ENCODE measurements at regions not wholly inside any gene's neighbourhood (a gene's known extent, or its start where the extent isn't known, plus 50 kb on each side); places are given as distances from the start of the nearest gene placed in this dataset.
A peak's percentile ranks its signal among the peaks of the same experiment; 100 is the strongest.
"Not testable (repeated sequence)": the region's sequence is repeated elsewhere in the genome, so short reads cannot be mapped to it uniquely, and the experiment has no call there.

DNA sequence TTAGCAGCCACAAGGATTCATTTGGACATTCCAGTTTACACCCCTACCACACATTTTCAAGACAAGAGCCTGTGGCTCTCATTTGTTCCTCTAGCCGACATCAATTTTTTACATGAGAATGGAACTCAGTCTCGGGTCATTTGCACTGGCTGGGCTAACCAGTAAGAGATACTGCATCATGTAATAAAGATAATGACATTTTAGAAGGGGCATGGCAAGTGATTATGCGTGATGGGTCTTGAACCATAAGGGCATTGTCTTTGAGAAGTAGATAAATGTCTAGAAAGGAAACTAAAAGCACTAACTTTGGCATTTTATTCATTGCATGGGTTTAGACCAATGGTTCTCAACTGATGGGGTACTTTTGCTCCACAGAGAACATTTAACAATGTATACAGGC, 146.0 kb upstream of the GRM7 start:
- DNase-seq = no peak

DNA sequence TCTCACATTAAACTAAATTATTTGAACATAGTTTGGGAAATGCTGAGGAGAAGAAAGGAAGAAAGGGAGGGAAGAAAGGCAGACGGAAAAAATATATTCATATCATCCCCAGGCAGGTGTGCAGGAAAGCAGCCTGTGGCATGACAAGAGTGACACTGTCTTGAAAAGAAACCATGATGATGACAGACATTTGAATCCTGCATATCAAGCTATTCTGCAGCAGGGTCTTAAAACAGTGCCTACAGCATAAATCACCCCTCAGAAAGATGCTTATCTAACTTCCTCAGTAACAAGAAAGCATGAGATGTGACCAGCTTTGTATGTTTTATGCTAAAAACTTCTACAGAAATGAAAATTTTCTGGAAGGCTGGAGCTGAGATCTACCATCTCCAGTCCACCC, 144.5 kb upstream of the GRM7 start:
- no peak for DNase-seq

DNA sequence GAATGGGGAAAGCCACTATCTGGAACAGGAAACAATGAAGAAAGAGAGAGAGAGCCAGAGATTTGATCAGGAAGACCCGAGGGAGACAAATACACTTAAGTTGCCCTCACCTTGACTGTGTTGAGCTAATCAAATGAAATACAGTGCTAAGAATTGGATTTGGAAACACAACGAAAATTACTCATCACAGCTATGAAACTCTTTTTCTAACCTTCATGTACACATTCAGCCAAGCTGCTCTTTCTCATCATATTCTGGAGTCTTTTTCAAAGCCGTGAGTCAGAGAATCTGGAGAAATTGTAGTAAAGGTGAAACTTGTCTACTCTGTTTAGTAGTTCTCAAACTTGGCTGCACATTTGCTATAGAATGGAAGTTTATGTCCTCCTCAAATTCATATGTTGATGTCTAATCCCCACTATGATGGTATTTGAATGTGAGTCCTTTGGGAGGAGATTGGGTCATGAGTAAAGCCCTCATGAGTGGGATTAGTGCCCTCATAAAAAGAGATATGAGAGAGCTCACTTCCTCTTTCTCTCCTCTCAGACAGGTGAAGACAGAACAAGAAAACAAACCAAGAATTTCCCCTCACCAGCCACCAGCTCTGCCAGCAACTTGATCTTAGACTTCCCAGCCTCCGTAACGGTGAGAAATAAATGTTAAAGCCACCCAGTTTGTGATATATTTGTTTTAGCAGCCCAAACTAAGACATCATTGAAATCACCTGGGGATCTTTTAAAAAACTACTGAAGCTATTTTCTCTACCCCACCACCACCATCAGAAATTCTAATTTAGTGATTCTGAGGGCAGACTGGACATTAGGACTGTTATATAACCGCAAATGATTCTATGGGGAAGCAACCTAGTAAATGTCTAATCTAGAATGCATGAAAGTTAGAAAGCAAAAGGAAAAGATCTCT, 143.6 kb upstream of the GRM7 start:
- no peak for DNase-seq

DNA sequence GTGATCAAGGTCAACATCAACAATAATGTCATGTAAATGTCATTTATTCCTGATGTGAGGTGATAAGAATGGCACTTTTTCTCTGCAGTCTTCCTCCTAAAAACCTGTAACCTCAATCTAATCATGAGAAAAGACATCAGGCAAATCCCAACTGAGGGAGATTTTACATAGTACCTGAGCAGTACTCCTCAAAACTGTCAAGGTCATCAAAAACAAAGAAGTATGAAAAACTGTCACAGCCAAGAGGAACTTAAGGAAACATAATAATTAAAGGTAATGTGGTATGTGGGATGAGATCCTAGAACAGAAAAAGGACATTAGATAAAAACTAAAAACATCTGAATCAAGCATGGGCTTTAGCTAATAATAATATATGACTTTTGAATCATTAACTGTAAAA, 140.9 kb upstream of the GRM7 start:
- DNase-seq = no peak

DNA sequence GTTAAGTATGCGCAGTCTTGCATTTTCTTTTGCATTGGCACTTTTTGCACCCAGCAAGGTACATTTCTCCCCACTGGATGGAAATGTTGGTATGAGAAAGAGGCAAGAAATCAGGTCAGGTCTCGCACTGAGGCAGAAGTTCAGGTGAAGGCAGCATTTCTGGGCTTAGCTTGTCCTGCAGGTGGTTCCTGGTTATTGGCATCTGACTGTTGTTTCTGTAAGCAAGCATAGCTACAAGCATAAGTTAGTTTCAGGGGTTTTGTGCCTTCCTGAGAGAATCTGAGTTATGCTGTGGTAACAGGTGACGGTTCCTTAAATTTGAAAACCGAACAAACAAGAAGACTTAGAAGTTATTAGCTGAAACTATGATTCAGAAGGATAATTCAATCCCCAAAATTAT, 139.4 kb upstream of the GRM7 start:
- no peak for DNase-seq

DNA sequence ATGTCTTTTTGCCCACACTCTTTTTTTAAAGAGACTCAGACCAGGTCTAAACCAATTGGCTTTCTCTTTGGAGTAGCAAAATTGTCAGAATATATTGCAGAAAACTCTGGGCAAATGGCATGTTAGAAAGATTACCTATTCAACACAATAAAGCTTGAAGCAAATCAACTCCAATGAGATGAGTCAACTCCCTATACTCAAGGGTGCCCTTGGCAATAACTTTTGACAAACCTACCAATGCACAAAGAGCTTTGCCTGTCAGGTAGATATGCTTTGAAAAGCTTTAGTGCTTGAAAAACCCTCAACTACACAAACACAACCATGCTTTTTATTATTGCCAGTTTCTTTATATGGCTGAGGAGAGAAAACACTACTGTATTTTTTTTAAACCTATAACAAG, 137.7 kb upstream of the GRM7 start:
- no peak for DNase-seq

DNA sequence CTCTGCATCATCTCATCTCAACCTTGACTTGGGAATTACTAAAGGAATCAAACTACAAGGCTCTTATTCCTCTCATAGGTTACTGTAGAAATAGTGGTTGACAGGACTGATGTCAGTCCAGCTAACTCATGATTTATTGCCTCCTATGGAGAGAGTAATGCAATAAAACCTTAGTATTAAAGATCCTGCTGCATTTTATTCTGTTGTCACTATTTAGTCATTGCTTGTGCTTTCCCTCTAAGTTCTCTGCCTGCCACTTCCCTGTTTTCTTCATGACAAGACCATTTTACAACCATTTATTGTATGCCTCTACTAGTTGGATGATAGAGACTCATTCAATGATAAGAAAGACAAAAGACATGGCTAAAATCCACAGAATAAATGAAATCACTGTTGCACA, 134.1 kb upstream of the GRM7 start:
- no peak for DNase-seq

DNA sequence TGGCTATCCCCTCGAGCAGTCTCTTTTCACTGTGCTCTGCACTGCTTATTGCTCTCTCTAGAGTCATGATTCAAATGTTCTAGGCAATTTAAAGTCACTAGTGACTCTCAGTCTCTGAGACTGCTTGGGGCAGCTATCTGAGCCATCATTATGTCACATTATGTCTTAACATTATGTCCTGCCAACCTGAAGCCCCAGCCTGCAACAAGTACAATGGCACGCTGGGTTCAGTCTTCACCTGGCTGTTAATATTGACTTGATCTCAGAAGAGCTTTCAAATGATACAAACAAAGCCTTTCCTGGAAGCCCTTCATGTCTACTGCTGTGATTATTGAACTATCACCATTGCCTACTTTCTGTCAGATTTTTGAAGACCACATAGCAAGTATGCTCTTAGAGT, 128.1 kb upstream of the GRM7 start:
- DNase-seq = no peak

DNA sequence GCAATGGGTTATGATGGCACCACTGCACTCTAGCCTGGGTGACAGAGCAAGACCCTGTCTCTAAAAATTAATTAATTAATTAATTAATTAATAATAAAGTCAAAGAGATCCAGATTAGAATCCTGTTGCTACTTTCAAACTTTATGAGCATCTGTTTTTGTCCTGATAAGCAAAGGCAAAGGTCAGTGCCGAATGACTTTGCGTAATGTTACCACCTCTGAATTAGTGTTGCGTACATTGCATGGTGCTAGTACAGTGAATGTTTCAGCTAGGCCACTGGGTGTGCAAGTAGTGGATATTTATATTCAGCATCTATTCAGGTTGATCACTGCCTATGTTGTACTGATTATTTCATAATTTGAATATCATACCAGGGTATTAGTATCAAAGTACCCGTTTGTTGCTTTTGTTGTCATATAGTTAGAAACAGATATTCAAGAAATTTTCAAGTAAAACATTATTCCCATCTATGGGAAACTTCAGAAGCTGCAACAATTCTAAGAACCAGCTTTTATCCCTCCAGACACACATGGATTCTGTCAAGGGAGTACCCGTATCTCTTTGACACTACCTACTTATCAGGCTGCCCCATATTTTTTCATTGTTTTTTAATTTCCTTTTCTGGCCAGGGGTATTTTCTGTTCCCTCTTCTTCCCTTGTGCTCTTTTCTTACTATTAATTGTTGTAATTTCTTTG, 127.1 kb upstream of the GRM7 start:
- no peak for DNase-seq

DNA sequence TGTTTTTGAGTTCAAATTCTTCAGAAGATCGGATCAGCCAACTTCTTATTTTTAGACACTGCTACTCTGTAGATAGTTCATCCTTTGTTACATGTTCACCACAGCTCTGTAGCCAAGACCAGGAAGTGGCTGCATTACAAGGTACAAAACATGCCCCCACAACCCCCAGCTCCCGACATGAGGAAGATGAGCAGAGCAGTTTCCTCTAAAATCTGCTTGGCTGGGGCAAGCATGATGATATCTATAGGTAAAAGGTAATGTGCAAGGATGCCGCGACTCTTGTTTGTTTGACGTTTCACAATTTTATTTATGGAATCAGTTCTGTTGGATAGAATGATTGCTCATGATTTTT, 126.5 kb upstream of the GRM7 start:
- DNase-seq = no peak

DNA sequence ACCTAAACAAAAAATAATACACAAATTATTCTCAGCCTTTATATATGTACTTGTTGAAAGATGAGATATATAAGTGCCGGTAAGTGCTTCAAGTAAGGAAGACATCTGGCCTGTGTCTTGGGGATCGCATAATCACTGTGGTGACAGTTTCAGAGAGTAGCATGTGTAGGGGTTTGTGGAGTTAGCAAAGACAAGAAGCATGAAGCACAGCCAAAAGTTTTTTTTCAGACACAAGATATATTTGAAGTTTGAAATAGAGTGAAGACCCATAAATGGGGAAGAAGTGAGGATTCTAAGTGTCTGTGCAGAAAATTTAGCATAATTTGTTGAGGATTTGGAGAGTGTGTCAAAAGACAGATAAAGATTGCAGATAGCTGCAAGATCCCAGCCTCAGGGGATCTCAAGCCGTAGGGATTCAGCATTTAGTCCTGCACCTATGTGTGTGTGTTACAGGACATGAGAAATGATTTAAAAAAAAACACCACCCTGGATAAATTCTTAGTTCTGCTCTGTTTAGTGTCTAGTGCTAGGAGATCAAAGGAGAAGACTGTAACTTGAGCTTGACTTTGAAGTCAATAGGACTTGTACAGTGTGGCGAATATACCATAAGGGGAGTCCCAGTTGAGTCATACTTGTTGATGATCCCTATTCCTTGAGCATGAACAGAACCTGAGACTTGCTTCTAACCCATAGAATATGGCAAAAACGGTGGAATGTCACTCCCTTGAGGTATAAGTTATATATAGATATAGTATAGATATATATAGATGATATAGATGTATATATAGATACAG, 123.9 kb upstream of the GRM7 start:
- DNase-seq = peak; percentile 16

DNA sequence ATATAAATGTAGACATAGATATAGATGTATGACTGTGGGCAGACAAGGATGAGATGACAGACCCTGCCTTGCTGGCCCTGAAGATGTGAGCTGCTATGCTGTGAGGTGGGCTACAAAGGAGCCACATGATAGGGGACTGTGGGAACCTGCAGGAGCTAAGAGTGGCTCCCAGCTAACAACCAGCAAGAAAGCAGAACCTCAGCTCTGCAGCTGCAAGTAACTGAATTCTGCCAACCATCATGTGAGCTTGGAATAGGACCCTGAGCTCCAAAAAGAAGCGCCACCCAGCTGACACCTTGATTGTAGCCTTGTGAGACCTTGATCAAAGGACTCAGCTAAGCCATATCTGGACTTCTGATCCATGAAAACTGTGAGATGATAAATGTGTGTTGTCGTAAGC, 123.3 kb upstream of the GRM7 start:
- no peak for DNase-seq

DNA sequence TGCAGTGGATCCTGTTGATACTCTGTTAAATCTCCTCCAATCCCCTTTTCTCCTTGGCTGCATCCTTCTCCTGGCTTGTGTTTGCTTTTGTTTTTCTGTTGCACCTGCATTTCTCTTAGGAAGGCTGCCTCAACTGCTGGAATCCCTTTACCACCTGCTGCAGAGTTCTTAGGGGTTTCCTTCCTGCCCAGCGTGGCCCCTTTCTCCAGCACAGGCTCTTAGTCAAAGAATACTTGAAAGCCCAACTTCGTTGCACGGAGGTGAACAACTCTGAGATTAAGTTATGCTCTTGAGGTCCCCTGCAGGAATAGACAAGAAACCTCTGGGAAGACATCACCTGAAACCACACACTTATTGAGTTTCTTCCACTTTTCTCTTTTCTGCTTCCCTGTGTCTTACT, 121.6 kb upstream of the GRM7 start:
- DNase-seq = no peak

DNA sequence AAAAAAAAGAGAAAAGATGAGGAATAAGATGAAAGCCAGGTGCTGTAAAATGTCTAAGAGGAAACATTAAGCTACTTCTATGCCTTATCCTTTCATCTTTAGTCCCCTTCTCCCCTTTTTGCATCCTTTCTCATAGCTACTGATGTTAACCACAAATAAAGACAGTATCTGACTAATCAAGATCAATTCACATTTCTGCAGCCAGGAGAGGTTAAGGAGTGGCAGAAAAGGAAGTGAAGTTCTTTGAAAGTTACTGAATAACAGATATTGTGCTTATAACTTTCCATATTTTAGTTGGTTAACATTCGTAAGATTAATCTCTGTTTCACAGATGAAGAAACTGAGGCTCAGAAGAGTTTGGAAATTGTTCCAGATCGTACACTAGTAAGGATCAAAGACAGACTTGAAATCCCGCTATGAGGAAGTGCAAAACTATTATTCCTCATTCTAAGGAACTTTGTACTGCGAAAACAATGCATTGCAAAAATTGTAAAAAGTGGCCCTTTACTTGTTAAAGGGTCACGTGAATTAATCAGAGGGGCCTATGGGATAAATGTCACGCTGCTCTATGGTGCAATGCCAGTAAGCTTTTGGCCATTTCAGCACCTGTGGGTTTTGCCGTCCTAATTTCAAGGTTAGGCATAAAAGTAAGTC, 117.7 kb upstream of the GRM7 start:
- no peak for DNase-seq

DNA sequence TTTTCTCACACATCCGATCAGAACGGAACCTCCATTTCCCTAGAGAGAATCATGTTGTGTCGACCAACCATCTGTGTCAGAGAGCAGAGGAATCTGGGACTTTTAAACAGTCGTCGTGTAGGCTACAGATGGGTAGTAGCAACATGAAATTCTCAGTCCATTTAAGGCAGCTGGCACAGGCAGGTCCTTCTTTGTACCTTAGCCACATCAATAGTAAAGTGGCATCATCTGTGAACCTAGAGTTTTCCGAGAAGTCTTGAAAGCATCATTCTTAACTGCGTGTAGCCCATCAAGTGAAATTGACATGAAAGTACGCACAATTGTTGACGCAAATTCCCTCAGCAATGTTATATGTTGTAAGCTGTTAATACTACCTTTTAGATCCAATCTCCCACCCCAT, 114.5 kb upstream of the GRM7 start:
- DNase-seq = no peak

DNA sequence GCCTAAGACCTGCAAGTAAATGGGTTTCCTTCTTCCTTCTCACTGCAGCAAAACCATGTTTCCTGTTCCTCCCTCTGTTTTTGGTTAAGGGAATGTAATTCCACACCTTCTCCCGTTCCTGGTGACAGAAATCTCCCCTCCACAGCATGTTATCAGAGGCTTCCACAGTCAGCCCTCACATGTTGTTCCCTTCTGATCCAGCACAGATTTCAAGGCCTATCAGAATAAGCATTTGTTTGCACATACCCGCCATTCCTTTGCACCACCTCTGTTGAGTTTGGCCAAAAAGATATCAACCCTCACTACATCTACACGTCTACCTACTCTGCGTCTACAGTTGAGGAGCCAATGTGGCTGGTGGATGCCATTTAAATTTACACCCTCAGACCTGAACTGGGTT, 113.9 kb upstream of the GRM7 start:
- no peak for DNase-seq

DNA sequence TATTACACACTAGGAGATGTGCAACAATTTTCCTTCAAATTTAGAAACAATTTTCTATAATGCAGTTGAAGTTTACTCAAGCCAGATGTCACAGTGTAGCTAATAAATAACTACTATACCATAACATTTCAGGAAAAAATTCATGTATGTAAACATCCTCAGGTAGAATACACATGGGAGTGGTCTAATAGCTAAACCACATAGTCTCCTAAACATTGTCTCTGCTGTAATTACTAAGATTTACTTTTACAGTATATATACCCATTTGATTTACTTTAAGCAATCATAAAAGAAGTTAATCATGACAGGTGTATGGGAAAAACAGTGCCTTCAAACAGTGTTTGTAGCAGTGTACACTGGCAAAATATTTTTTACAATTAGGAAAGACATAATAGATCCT, 110.1 kb upstream of the GRM7 start:
- no peak for DNase-seq

DNA sequence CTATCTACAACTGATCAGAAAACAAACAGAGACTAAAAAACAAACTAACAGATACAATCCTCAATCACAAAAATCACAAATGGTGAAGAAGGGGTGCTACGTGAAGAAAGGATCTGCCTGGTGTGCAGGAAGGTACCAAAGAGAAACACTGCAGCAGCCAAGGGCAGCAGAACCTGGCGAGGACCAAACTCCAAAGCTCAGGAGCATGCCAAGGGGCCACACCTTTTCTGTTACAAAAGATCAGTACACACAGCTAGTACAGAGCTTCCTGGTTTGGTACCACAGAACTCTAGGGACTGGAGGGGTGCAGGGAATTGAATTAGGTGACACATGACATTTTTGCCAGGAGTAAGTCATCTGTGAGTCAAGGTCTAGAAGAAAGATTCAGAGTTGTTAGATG, 107.4 kb upstream of the GRM7 start:
- no peak for DNase-seq

DNA sequence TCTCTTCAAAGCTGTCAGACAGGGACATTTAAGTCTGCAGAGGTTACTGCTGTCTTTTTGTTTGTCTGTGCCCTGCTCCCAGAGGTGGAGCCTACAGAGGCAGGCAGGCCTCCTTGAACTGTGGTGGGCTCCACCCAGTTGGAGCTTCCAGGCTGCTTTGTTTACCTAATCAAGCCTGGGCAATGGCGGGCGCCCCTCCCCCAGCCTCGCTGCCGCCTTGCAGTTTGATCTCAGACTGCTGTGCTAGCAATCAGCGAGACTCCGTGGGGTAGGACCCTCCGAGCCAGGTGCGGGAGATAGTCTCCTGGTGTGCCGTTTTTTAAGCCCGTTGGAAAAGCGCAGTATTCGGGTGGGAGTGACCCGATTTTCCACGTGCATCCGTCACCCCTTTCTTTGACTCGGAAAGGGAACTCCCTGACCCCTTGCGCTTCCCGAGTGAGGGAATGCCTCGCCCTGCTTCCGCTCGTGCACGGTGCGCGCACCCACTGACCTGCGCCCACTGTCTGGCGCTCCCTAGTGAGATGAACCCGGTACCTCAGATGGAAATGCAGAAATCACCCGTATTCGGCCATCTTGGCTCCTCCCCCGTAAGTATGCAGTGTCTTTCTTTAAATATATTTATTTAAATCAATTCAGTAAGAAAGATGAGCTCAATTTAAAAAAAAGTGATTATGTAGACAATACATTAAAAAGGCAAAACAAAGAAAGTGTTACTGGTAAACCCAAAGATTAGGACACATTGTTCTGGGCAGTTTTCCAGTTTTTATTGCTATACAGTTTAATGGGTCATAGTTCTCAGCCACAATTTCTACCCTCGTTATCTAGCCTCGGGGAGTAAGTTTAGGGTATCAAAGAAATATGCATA, 91.2 kb upstream of the GRM7 start:
- DNase-seq = not testable (repeated sequence)

DNA sequence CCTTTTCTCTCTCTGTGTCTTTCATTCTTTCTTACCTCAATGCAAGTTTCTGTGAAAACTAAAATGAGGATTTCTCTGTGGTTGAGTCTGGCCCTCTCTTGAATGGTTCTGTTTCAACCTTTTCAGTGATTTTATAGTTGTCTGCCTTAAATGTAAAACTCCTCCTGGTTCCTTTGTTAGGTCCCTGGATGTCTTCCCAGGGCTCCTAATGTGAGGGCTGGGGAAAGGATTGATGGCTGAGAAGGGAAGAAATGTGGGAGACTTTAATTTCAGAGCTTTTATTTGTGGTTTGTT, 90.6 kb upstream of the GRM7 start:
- DNase-seq = no peak

DNA sequence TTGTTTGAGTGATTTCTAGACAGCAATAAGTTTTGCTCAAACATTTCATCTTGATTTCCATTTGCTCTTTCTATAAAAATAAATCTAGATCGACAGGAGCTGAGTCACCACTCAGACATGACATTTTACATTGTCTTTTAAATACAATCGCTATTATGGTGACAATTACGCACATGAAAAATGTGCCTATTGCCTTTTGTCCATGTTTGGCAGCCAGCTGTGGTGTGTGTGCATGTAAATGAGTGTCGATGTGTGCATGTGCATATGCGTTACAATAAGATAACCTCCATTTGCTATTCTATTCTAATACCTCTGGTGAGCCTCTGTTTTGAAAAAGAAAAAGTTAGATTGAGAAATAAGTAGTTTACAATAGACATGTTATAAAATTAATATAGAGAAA, 89.7 kb upstream of the GRM7 start:
- DNase-seq = no peak

DNA sequence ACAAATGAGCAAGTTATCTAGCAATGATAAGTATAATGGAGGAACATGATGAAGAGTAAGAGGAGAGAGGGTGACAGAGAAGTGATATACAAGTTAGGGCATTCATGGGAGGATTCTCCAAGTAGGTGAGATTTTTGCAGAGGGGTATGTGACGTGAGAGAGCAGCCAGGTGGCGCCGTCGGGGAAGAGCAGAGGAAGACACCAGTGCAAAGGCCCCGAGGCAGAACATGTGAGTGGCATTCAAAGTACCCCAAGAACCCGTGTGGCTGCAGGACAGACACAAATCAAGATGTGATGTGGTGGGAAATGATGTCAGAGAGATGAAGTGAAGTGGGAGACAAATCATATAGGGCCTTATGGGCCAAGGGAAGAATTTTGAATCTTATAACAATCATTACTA, 81.8 kb upstream of the GRM7 start:
- DNase-seq = no peak
